Neural progenitor cell (in vitro differentiated cells): ENCODE measurements at regions not wholly inside any gene's neighbourhood (a gene's known extent, or its start where the extent isn't known, plus 50 kb on each side); places are given as distances from the start of the nearest gene placed in this dataset.

Source experiments
- DNase-seq: peaks from one replicate; pipeline ENCODE4 v3.0.0-alpha.2; 2016; ENCODE audit warnings: low spot score
- H2AFZ ChIP-seq: fragments of 200-600 bp; sonication (generic); replicated peaks from 2 replicates; pipeline ENCODE4 v1.6.1; 2016; ENCODE audit warnings: antibody characterized with exemption
- H3F3A ChIP-seq: fragments of 200-600 bp; sonication (generic); 2 replicates; pipeline ENCODE4 v1.6.1; 2016; ENCODE audit warnings: antibody characterized with exemption, low read depth
- H3K27ac ChIP-seq: fragments of 200-600 bp; sonication (generic); 2 replicates; pipeline ENCODE4 v1.5.1; 2016; ENCODE audit warnings: mild to moderate bottlenecking
- H3K27me3 ChIP-seq: fragments of 200-600 bp; sonication (generic); 2 replicates; pipeline ENCODE4 v1.6.1; 2016; ENCODE audit warnings: mild to moderate bottlenecking, moderate library complexity
- H3K36me3 ChIP-seq: fragments of 200-600 bp; sonication (generic); 2 replicates; pipeline ENCODE4 v1.5.1; 2016
- H3K4me1 ChIP-seq: fragments of 200-600 bp; sonication (generic); 2 replicates; pipeline ENCODE4 v1.6.1; 2016; ENCODE audit warnings: mixed run types
- H3K4me2 ChIP-seq: fragments of 200-600 bp; sonication (generic); 2 replicates; pipeline ENCODE4 v1.6.1; 2016
- H3K4me3 ChIP-seq: fragments of 200-600 bp; sonication (generic); 2 replicates; pipeline ENCODE4 v1.5.1; 2016
- H3K79me2 ChIP-seq: fragments of 200-600 bp; sonication (generic); 2 replicates; pipeline ENCODE4 v1.6.1; 2016; ENCODE audit warnings: low read depth
- H3K9ac ChIP-seq: fragments of 200-600 bp; sonication (generic); 2 replicates; pipeline ENCODE4 v1.6.1; 2016
- H3K9me3 ChIP-seq: fragments of 200-600 bp; sonication (generic); 2 replicates; pipeline ENCODE4 v1.5.1; 2016; ENCODE audit warnings: low read depth
- H4K20me1 ChIP-seq: fragments of 200-600 bp; sonication (generic); 2 replicates; pipeline ENCODE4 v1.6.1; 2016; ENCODE audit warnings: low read depth
- H3K27ac Mint-ChIP-seq: 3 replicates; pipeline ENCODE4 v1.8.0; 2021; ENCODE audit warnings: mixed read lengths
- H3K27me3 Mint-ChIP-seq: 2 replicates; pipeline ENCODE4 v1.8.0; 2022; ENCODE audit warnings: low read depth, mild to moderate bottlenecking, inconsistent platforms, moderate library complexity, mixed read lengths; ENCODE audit not compliant: insufficient read depth
- H3K36me3 Mint-ChIP-seq: 3 replicates; pipeline ENCODE4 v1.8.0; 2021; ENCODE audit warnings: mixed read lengths
- H3K4me1 Mint-ChIP-seq: 3 replicates; pipeline ENCODE4 v1.8.0; 2021; ENCODE audit warnings: mixed read lengths
- H3K4me3 Mint-ChIP-seq: 3 replicates; pipeline ENCODE4 v1.8.0; 2021; ENCODE audit warnings: mild to moderate bottlenecking, moderate library complexity, mixed read lengths
- H3K9me3 Mint-ChIP-seq: 3 replicates; pipeline ENCODE4 v1.8.0; 2020; ENCODE audit warnings: mixed read lengths
- EZH2 ChIP-seq: fragments of 200-600 bp; sonication (generic); IDR thresholded peaks from 2 replicates; pipeline ENCODE4 v1.6.1; 2017; ENCODE audit warnings: antibody characterized with exemption, mild to moderate bottlenecking, moderate library complexity
- EZH2phosphoT487 ChIP-seq: fragments of 200-600 bp; sonication (generic); IDR thresholded peaks from 2 replicates; pipeline ENCODE4 v1.6.1; 2017; ENCODE audit warnings: antibody characterized with exemption
- TF ChIP-seq, protein P1 (sequence below): fragments of 200-600 bp; sonication (generic); IDR thresholded peaks from 2 replicates; pipeline ENCODE4 v1.5.1; 2017; ENCODE audit warnings: antibody characterized with exemption, mild to moderate bottlenecking

DNA sequence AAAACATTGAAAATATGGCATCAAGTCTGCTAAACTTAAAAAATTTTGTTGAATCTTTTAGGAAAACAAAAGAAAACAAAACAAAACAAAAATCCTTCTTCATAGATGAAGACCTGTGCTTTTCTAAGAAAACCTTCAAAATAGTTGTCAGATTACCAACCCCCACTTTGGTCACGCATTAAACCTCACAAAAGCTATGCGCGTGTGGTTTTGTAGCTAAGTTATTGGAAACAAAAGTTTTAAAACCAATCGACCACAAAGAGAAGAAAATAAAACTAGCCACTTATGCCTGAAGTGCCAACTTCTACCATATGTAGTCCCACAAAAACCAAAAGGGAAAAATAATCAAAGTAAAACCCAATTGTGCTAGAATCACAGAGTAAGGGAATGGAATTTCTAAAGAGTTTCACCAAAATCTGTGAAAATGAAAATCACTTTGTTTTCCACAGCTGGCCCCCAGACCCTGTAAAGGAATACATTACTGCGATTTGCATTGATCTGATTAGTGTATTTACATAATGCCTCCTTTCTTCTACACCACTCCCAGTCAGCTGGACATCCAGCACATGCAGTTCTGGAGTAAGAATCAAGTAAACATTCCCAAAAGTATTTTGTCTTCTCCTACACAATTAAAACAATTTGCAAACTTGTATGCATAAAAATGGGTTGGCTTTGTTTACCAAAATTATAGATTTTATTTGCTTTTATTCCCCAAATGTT lies 330.1 kb upstream of the DKK2 start:
- DNase-seq: peak; percentile 20
- peaks cover 26% of the 10 kb centered on the region for H3K4me1 Mint-ChIP-seq
- no peaks in the 10 kb centered on the region for H3K36me3 Mint-ChIP-seq
- Histone ChIP-seq H3K4me1 (peaks cover 11% of the 10 kb centered on the region), H3F3A (no peaks in the 10 kb centered on the region), H3K9ac (no peak overlapping the region), H3K9me3 (no peaks in the 10 kb centered on the region), H3K4me2 (no peak overlapping the region), H3K27ac (no peak overlapping the region), H3K27me3 (no peaks in the 10 kb centered on the region), H2AFZ (no peak overlapping the region), H4K20me1 (no peaks in the 10 kb centered on the region), H3K79me2 (no peaks in the 10 kb centered on the region), H3K4me3 (no peak overlapping the region), H3K36me3 (no peaks in the 10 kb centered on the region)
- H3K4me3 Mint-ChIP-seq: no peak overlapping the region
- H3K27me3 Mint-ChIP-seq: peaks cover 4% of the 10 kb centered on the region
- no peaks in the 10 kb centered on the region for H3K9me3 Mint-ChIP-seq
- no peak for TF ChIP-seq EZH2phosphoT487
- no peak for TF ChIP-seq EZH2
- TF ChIP-seq, protein P1, sequence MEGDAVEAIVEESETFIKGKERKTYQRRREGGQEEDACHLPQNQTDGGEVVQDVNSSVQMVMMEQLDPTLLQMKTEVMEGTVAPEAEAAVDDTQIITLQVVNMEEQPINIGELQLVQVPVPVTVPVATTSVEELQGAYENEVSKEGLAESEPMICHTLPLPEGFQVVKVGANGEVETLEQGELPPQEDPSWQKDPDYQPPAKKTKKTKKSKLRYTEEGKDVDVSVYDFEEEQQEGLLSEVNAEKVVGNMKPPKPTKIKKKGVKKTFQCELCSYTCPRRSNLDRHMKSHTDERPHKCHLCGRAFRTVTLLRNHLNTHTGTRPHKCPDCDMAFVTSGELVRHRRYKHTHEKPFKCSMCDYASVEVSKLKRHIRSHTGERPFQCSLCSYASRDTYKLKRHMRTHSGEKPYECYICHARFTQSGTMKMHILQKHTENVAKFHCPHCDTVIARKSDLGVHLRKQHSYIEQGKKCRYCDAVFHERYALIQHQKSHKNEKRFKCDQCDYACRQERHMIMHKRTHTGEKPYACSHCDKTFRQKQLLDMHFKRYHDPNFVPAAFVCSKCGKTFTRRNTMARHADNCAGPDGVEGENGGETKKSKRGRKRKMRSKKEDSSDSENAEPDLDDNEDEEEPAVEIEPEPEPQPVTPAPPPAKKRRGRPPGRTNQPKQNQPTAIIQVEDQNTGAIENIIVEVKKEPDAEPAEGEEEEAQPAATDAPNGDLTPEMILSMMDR: no peak
- H3K27ac Mint-ChIP-seq: no peak overlapping the region

- Histone ChIP-seq H3K79me2 (no peaks in the 10 kb centered on the region), H3K9me3 (no peaks in the 10 kb centered on the region), H3K9ac (no peak overlapping the region), H2AFZ (peak overlapping the region; percentile 20), H3K4me1 (peaks cover 11% of the 10 kb centered on the region), H3F3A (no peaks in the 10 kb centered on the region), H3K4me2 (no peak overlapping the region), H4K20me1 (no peaks in the 10 kb centered on the region), H3K4me3 (no peak overlapping the region), H3K27me3 (no peaks in the 10 kb centered on the region), H3K27ac (no peak overlapping the region), H3K36me3 (no peaks in the 10 kb centered on the region)
- peaks cover 26% of the 10 kb centered on the region for H3K4me1 Mint-ChIP-seq
- DNase-seq: no peak
- TF ChIP-seq EZH2phosphoT487 (no peak), EZH2 (no peak)
- TF ChIP-seq, protein P1: no peak
- no peaks in the 10 kb centered on the region for H3K36me3 Mint-ChIP-seq
- no peaks in the 10 kb centered on the region for H3K27me3 Mint-ChIP-seq
- no peak overlapping the region for H3K4me3 Mint-ChIP-seq
- no peak overlapping the region for H3K27ac Mint-ChIP-seq
- no peaks in the 10 kb centered on the region for H3K9me3 Mint-ChIP-seq
Observed at GRCh38 chr4:107363125-107363524, 327.0 kb upstream of the DKK2 start.

DNA sequence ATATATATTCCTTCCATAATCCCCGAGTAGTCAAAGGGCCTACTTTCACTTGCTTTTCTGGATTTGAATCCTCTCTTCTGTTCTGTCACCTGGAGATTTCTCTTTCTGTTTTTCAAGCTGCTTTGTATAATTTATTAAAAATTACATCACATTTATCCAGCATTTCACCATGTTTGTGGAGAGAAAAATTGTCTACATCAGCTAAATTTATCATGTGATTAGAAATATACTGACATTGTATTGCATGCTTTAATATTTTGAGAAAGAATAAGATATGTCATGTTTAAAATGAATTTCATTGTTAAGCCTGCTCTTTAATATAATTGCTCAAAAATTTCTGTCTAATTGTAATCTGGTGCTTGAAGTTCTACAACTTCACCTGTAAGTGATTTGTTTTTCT lies 323.1 kb upstream of the DKK2 start:
- Histone ChIP-seq H4K20me1 (no peaks in the 10 kb centered on the region), H3K4me1 (no peaks in the 10 kb centered on the region), H3K79me2 (no peaks in the 10 kb centered on the region), H3K4me3 (no peak overlapping the region), H3K4me2 (no peak overlapping the region), H3K9me3 (no peaks in the 10 kb centered on the region), H2AFZ (no peak overlapping the region), H3K36me3 (no peaks in the 10 kb centered on the region), H3K9ac (no peak overlapping the region), H3K27ac (no peak overlapping the region), H3F3A (no peaks in the 10 kb centered on the region), H3K27me3 (no peaks in the 10 kb centered on the region)
- TF ChIP-seq EZH2phosphoT487: no peak
- TF ChIP-seq, protein P1: no peak
- TF ChIP-seq EZH2: no peak
- DNase-seq: no peak
- Mint-ChIP-seq H3K9me3 (peaks cover 4% of the 10 kb centered on the region), H3K4me3 (no peak overlapping the region), H3K27me3 (no peaks in the 10 kb centered on the region), H3K27ac (no peak overlapping the region), H3K36me3 (no peaks in the 10 kb centered on the region), H3K4me1 (no peaks in the 10 kb centered on the region)
